GM12891 (cell line): ENCODE measurements at regions not wholly inside any gene's neighbourhood (a gene's known extent, or its start where the extent isn't known, plus 50 kb on each side); places are given as distances from the start of the nearest gene placed in this dataset.

Source experiments
- POLR2A ChIP-seq: IDR thresholded peaks from 2 replicates; pipeline ENCODE4 v1.6.1; 2011; ENCODE audit warnings: low read depth, low read length, control low read depth
- POLR2AphosphoS5 ChIP-seq: IDR thresholded peaks from 2 replicates; pipeline ENCODE4 v1.6.1; 2011; ENCODE audit warnings: low read depth, low read length, control low read depth

DNA sequence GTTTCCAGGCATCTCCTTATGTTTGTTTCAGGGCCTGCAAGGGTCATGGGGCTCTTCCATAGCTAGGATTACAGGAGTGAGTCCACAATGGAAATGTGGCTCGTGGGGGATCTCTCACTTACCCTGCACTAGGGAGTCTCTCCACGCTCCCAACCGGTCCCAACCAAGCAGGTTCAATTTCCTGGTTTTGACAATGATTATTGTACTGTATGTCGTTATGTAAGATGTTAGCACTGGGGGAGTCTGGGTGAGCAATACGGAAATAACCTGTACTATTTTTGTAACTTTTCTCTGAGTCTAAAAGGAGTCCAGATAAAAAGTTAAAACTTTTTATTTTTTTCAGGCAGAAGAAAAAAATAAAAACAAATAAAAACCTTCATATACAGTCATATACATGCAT, 325.7 kb upstream of the RGS6 start:
- no peak for TF ChIP-seq POLR2A
- no peak for TF ChIP-seq POLR2AphosphoS5
